GM23248 (cell line): ENCODE measurements at regions not wholly inside any gene's neighbourhood (a gene's known extent, or its start where the extent isn't known, plus 50 kb on each side); places are given as distances from the start of the nearest gene placed in this dataset.

Experiments used
- DNase-seq: peaks from one replicate; pipeline ENCODE4 v3.0.0-alpha.2; 2015
- H2AFZ ChIP-seq: fragments of 200-600 bp; sonication (generic); 2 replicates; pipeline ENCODE4 v1.6.1; 2016; ENCODE audit warnings: antibody characterized with exemption
- H3F3A ChIP-seq: fragments of 200-600 bp; sonication (generic); 2 replicates; pipeline ENCODE4 v1.6.1; 2016; ENCODE audit warnings: mild to moderate bottlenecking, antibody characterized with exemption, mixed run types; ENCODE audit not compliant: insufficient read depth
- H3K27ac ChIP-seq: fragments of 200-600 bp; sonication (generic); 2 replicates; pipeline ENCODE4 v1.5.1; 2016; ENCODE audit warnings: mild to moderate bottlenecking
- H3K27me3 ChIP-seq: fragments of 200-600 bp; sonication (generic); replicated peaks from 2 replicates; pipeline ENCODE4 v1.6.1; 2016; ENCODE audit warnings: mild to moderate bottlenecking; ENCODE audit not compliant: insufficient read depth
- H3K36me3 ChIP-seq: fragments of 200-600 bp; sonication (generic); 2 replicates; pipeline ENCODE4 v1.6.1; 2016; ENCODE audit warnings: low read depth, mild to moderate bottlenecking
- H3K4me1 ChIP-seq: fragments of 200-600 bp; sonication (generic); 2 replicates; pipeline ENCODE4 v1.6.1; 2016; ENCODE audit warnings: mild to moderate bottlenecking; ENCODE audit not compliant: insufficient read depth
- H3K4me2 ChIP-seq: fragments of 200-600 bp; sonication (generic); one replicate; pipeline ENCODE4 v1.6.1; 2016; ENCODE audit warnings: mild to moderate bottlenecking; ENCODE audit not compliant: unreplicated experiment
- H3K4me3 ChIP-seq: fragments of 200-600 bp; sonication (generic); 2 replicates; pipeline ENCODE4 v1.5.1; 2016; ENCODE audit warnings: mild to moderate bottlenecking
- H3K79me2 ChIP-seq: fragments of 200-600 bp; sonication (generic); 2 replicates; pipeline ENCODE4 v1.6.1; 2016; ENCODE audit warnings: mild to moderate bottlenecking; ENCODE audit not compliant: insufficient read depth
- H3K9ac ChIP-seq: fragments of 200-600 bp; sonication (generic); 2 replicates; pipeline ENCODE4 v1.6.1; 2016; ENCODE audit warnings: mild to moderate bottlenecking
- H3K9me2 ChIP-seq: fragments of 200-600 bp; sonication (generic); 2 replicates; pipeline ENCODE4 v1.6.1; 2016; ENCODE audit warnings: mixed run types, mild to moderate bottlenecking, moderate library complexity; ENCODE audit not compliant: insufficient read depth
- H3K9me3 ChIP-seq: fragments of 200-600 bp; sonication (generic); one replicate; pipeline ENCODE4 v1.6.1; 2017; ENCODE audit warnings: low read depth
- H4K20me1 ChIP-seq: fragments of 200-600 bp; sonication (generic); 2 replicates; pipeline ENCODE4 v1.6.0; 2016; ENCODE audit not compliant: insufficient read depth
- EZH2 ChIP-seq: fragments of 200-600 bp; sonication (generic); IDR thresholded peaks from 2 replicates; pipeline ENCODE4 v1.6.1; 2018; ENCODE audit warnings: antibody characterized with exemption, mild to moderate bottlenecking; ENCODE audit not compliant: insufficient read depth, poor library complexity, severe bottlenecking
- EZH2phosphoT487 ChIP-seq: fragments of 200-600 bp; sonication (generic); IDR thresholded peaks from 2 replicates; pipeline ENCODE4 v1.6.1; 2018; ENCODE audit warnings: antibody characterized with exemption, moderate library complexity, mild to moderate bottlenecking, low read depth; ENCODE audit not compliant: insufficient read depth
- WGBS, 2 experiments: methylation state at CpG; one replicate each; pipeline ENCODE4 v1.1.6; 2015 to 2017; ENCODE audit warnings: low lambda C conversion rate in 2 of 2, low coverage in 1 of 2; ENCODE audit errors: missing lambda C conversion rate in 2 of 2; 5-methylcytosine and 5-hydroxymethylcytosine counted together
- in situ Hi-C: fragments of 300-500 bp; cut with MboI; formaldehyde crosslinking; loops from 2 replicates; pipeline ENCODE4 v1.15.0; 2020

- Histone ChIP-seq H3K27me3 (peaks cover 6% of the 10 kb centered on the region; the same call in 1 of the 2 replicates), H3K9me3 (no peaks in the 10 kb centered on the region), H3K27ac (no peak overlapping the region), H3K36me3 (no peaks in the 10 kb centered on the region), H3K4me1 (no peaks in the 10 kb centered on the region), H3F3A (no peaks in the 10 kb centered on the region), H3K9ac (no peak overlapping the region), H3K4me2 (no peak overlapping the region), H4K20me1 (no peaks in the 10 kb centered on the region), H3K79me2 (no peaks in the 10 kb centered on the region), H2AFZ (no peak overlapping the region), H3K4me3 (no peak overlapping the region), H3K9me2 (no peaks in the 10 kb centered on the region)
- no peak for DNase-seq
- in situ Hi-C loops = no loop called here
- WGBS, 2 experiments = 37 to 38% methylated on average over 2 of the region's 2 CpGs
- TF ChIP-seq EZH2 (no peak), EZH2phosphoT487 (no peak)
These were observed 357.5 kb upstream of the JAG1 start for GRCh38 chr20:11031300-11031699.

GRCh38 chr20:11032611-11033010 lies 358.8 kb upstream of the JAG1 start:
- H3K27me3 ChIP-seq = peaks cover 10% of the 10 kb centered on the region; the same call in 1 of the 2 replicates
- H2AFZ ChIP-seq = no peak overlapping the region
- H3K79me2 ChIP-seq = no peaks in the 10 kb centered on the region
- no peaks in the 10 kb centered on the region for H3K9me2 ChIP-seq
- in situ Hi-C loops = no loop called here
- H3F3A ChIP-seq = no peaks in the 10 kb centered on the region
- H3K9me3 ChIP-seq = no peaks in the 10 kb centered on the region
- no peak overlapping the region for H3K9ac ChIP-seq
- H3K4me2 ChIP-seq = no peak overlapping the region
- no peaks in the 10 kb centered on the region for H3K4me1 ChIP-seq
- no peak overlapping the region for H3K4me3 ChIP-seq
- TF ChIP-seq EZH2 = no peak
- no peak for TF ChIP-seq EZH2phosphoT487
- no peak for DNase-seq
- H4K20me1 ChIP-seq = no peaks in the 10 kb centered on the region
- H3K27ac ChIP-seq = no peak overlapping the region
- no peaks in the 10 kb centered on the region for H3K36me3 ChIP-seq
- 38 to 39% methylated on average over 3 of the region's 3 CpGs for WGBS, 2 experiments

- WGBS, 2 experiments = 84 to 100% methylated on average over 3 of the region's 3 CpGs
- Histone ChIP-seq H3K9ac (no peak overlapping the region), H3K79me2 (no peaks in the 10 kb centered on the region), H3F3A (no peaks in the 10 kb centered on the region), H2AFZ (no peak overlapping the region), H3K4me1 (no peaks in the 10 kb centered on the region), H3K9me2 (no peaks in the 10 kb centered on the region), H3K4me3 (no peak overlapping the region), H3K36me3 (no peaks in the 10 kb centered on the region), H3K27ac (no peak overlapping the region), H3K4me2 (no peak overlapping the region), H4K20me1 (no peaks in the 10 kb centered on the region), H3K9me3 (no peaks in the 10 kb centered on the region), H3K27me3 (peaks cover 10% of the 10 kb centered on the region; the same call in 1 of the 2 replicates)
- TF ChIP-seq EZH2phosphoT487 (no peak), EZH2 (no peak)
- in situ Hi-C loops = no loop called here
- DNase-seq = no peak
These were observed 360.2 kb upstream of the JAG1 start for GRCh38 chr20:11034025-11034424.

- H4K20me1 ChIP-seq = no peaks in the 10 kb centered on the region
- H2AFZ ChIP-seq = no peak overlapping the region
- no peaks in the 10 kb centered on the region for H3K4me1 ChIP-seq
- H3K36me3 ChIP-seq = no peaks in the 10 kb centered on the region
- in situ Hi-C loops = no loop called here
- no peak overlapping the region for H3K4me2 ChIP-seq
- no peaks in the 10 kb centered on the region for H3K9me3 ChIP-seq
- TF ChIP-seq EZH2phosphoT487 (no peak), EZH2 (no peak)
- H3K9me2 ChIP-seq = no peaks in the 10 kb centered on the region
- H3K9ac ChIP-seq = no peak overlapping the region
- no peak overlapping the region for H3K4me3 ChIP-seq
- 25 to 26% methylated on average over 3 of the region's 3 CpGs for WGBS, 2 experiments
- H3K27ac ChIP-seq = no peak overlapping the region
- no peaks in the 10 kb centered on the region for H3F3A ChIP-seq
- peak; percentile 11 for DNase-seq
- H3K79me2 ChIP-seq = no peaks in the 10 kb centered on the region
- peaks cover 10% of the 10 kb centered on the region; the same call in 1 of the 2 replicates for H3K27me3 ChIP-seq
These were observed 361.4 kb upstream of the JAG1 start for GRCh38 chr20:11035211-11035610.

- DNase-seq = peak; percentile 0
- H3K36me3 ChIP-seq = no peaks in the 10 kb centered on the region
These were observed 367.6 kb upstream of the JAG1 start for GRCh38 chr20:11041396-11041795.

More at GRCh38 chr20:11041396-11041795, 367.6 kb upstream of the JAG1 start:
- Histone ChIP-seq H3K27ac (no peak overlapping the region), H3K4me3 (no peak overlapping the region), H4K20me1 (no peaks in the 10 kb centered on the region), H3F3A (no peaks in the 10 kb centered on the region), H3K27me3 (peaks cover 4% of the 10 kb centered on the region; the same call in 1 of the 2 replicates), H3K9ac (no peak overlapping the region), H3K79me2 (no peaks in the 10 kb centered on the region), H3K4me1 (no peaks in the 10 kb centered on the region), H3K4me2 (no peak overlapping the region), H2AFZ (no peak overlapping the region), H3K9me3 (no peaks in the 10 kb centered on the region), H3K9me2 (no peaks in the 10 kb centered on the region)
- TF ChIP-seq EZH2phosphoT487 (no peak), EZH2 (no peak)
- in situ Hi-C loops = loop anchor here (10.0 kb wide), 1 partner anchor 57 kb away; no protein-coding TSS in a partner anchor
- WGBS, 2 experiments = 54 to 55% methylated on average over 1 of the region's 1 CpG
